HG03045 (cell line): ENCODE measurements at regions not wholly inside any gene's neighbourhood (a gene's known extent, or its start where the extent isn't known, plus 50 kb on each side); places are given as distances from the start of the nearest gene placed in this dataset.

ENCODE experiments used
- ATAC-seq: cut with Tn5 transposase; IDR thresholded peaks from one replicate; pipeline ENCODE4 v1.9.1; 2021; ENCODE audit warnings: mild to moderate bottlenecking, moderate library complexity; ENCODE audit not compliant: unreplicated experiment

DNA sequence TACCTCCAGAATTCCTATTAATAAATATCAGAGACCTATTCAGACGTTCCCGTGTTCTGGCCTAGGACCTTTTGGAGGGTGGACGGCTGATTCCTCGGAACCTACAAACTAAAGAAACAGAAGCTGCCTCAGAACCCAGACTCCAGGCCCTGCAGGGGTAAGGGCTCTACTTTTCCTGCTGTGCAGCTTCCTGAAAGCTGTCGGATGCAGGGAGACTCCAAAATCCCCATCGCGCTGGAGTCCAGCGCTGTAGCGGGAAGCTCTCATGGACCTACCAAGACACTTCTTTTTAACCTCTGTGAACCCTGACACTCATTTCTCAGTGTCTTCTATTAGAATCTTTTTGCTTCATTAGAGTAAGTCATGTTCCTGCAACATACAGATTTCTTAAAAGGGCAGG, 244.5 kb upstream of the PITRM1 start:
- no peak for ATAC-seq

- no peak for ATAC-seq
Measured at GRCh38 chr10:3415878-3416605, 243.5 kb upstream of the PITRM1 start.

DNA sequence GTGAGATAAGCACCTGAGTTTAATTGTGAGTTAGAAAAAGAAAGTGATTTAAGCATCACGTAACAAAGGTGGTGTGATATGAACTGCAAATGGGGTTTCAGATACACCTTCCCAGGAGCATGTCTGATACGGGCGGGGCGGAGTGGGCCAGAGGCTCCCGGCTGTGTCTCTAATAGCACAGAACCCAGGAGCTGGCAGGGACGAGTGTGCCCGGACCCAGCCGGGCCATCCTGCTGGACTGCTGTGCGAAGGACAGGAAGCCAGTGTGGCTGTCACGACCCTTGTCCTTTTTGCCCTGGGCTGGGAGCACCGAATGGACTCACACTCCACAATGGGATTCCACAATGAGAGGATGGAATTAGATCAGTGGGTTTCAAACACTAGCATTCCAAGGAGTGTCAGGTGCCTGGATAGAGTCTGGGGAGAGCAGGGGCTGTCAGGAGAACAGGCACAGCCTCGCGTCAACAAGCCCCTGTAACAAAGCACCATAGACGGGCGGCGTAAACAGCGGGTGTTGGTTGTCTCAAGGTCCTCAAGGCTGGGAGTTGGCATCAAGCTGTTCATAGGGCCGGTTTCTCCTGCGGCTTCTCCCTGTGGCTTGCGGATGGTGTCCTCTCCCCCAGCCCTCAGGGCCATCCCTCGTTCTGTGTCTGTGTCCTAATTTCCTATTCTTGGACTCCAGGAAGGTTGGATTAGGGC, 242.6 kb upstream of the PITRM1 start:
- ATAC-seq: no peak

DNA sequence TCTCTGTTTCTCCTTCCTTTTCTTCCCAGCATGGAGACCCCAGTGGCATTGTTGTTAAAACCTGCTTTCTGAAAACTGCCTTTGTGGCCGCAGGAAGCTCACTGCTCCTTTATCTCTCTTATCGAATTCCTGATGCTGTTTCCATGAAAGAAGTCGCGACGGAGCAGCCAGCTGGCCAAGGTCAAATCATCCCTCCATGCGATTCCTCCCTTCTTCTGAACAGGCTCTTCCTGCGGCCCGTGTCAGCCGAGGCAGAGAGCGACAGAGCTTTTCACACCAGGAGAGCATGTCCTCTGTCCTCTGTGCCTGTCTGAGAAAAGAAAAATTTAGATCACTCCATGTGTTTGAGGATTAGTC, 242.1 kb upstream of the PITRM1 start:
- no peak for ATAC-seq

DNA sequence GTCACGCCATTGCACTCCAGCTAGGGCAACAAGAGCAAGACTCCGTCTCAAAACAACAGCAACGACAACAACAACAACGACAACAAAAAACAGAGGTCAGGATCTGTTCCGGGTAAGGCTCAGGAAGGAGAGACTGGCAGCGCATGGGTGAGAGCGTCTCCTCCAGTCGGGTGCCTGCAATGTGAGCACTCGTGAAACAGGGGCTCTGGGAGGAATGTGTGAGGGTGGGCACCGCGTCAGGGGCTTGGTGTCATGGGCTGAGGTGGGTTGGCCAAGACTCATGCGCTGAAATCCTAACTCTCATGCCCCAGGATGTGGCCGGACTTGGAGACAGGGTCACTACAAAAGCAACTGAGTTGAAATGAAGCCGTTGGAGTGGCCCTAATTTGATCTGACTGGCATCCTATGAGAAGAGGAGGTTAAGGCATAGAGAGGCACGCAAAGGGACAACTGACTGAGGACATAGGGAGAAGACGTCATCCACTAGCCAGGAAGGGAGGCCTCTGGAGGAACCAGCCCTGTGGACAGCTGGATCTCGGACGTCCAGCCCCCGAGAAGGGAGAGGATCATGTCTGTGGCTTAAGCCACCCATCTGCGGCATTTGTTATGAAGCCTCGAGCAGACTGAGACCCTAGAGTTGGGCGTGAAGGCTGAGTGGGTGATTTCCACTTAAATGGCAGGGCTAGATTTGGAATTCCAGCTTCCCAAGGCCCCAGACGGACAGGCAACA, 241.5 kb upstream of the PITRM1 start:
- no peak for ATAC-seq

- ATAC-seq: no peak
Measured at GRCh38 chr10:3412646-3413045, 240.1 kb upstream of the PITRM1 start.

GRCh38 chr10:3412071-3412582, 239.5 kb upstream of the PITRM1 start:
- ATAC-seq: no peak

DNA sequence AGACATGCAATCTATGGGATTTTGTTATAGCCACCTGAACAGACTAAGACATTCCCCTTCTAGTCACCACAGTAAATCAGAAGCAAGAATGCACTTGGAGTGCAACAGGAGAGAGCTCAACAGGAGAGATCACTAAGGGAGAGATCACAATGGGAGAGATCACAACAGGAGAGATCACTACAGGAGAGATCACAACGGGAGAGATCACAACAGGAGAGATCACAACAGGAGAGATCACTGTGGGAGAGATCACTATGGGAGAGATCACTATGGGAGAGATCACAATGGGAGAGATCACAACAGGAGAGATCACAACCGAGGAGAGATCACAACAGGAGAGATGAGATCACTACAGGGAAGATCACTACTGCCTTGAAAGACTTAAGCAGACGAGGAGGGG, 238.5 kb upstream of the PITRM1 start:
- no peak for ATAC-seq

GRCh38 chr10:3409928-3410327, 237.3 kb upstream of the PITRM1 start:
- no peak for ATAC-seq

DNA sequence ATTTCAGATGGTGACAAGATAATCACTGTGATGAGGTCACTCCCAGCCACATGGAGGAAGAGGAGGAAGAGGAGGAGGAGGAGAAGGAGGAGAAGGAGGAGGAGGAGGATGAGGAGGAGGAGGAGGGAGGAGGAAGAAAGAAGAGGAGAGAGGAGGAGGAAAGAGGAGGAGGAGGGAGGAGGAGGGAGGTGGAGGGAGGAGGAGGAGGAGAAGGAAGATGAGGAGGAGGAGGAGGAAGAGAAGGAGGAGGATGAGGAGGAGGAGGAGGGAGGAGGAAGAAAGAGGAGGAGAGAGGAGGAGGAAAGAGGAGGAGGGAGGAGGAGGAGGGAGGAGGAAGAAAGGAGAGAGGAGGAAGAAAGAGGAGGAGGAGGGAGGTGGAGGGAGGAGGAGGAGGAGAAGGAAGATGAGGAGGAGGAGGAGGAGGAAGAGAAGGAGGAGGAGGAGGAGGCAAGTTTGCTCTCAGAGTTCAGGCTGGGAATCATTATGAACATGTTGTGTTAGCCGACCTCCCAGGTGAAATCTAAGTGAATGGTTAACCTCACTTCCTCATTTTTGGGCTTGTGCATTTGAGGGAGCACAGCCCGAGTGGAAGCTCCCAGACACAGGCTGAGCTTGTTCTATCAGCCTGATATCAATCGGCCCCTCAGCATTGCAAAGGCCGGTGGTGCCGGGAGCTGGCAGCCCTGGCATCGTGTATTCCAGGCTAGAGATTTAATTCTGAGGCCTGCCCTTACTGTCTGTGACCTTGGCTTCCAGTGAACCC, 236.2 kb upstream of the PITRM1 start:
- ATAC-seq: no peak

GRCh38 chr10:3407208-3407607, 234.6 kb upstream of the PITRM1 start:
- ATAC-seq: no peak

DNA sequence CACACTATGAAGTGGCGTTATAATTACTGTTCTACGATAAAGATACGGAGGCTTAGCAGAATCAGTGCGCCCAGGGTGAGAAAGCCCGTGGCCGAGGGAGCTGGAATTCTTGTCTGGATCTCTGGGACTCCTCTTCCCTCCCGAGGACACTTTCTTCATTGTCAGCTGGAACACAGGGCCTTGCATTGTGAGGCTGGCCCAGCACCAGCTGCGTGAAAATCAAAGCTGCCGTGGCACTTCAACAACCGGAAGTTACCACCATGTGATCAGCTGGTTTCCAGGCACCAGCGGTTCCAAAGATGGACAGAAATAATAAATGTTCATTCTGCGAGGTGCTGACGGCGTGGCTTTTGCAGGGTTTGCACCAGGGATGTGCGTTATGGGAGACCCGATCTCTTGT, 234.0 kb upstream of the PITRM1 start:
- ATAC-seq: no peak

DNA sequence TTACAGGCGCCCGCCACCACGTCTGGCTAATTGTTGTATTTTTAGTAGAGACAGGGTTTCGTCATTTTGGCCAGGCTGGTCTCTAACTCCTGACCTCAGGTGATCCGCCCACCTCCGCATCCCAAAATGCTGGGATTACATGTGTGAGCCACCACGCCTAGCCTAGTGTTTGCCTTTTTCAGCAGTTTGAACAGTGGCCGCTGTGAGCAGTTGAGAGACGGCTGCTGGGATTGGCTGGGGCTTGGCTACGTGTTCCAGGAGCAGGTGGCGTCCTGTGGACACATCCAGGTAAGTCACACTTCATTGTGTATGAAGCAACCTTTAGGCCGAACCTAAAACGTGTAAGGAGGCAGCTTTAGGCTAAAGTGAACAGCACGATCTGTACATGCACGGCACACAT, 231.8 kb upstream of the PITRM1 start:
- ATAC-seq: no peak

GRCh38 chr10:3402187-3402751, 229.7 kb upstream of the PITRM1 start:
- no peak for ATAC-seq

DNA sequence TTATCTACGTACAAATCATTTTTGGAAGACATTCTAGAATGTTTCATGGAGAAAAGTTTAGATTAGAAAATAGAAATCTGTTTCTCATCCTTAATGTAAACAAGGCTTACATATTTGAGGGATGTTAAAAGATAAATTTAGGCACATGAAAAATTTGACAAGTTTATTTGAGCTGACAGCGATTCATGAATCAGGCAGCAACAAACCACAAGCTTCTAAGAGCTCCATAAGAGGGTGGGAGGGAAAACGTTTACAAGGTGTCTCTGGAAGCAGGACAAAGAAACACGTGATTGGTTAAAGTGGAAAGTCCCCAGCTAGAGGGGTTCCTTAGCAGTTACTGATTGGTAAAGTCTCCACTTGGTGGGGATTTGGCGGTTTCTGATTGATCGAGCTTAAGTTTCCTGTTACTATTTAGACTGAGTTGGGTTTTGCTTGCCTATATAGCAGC, 228.9 kb upstream of the PITRM1 start:
- no peak for ATAC-seq

DNA sequence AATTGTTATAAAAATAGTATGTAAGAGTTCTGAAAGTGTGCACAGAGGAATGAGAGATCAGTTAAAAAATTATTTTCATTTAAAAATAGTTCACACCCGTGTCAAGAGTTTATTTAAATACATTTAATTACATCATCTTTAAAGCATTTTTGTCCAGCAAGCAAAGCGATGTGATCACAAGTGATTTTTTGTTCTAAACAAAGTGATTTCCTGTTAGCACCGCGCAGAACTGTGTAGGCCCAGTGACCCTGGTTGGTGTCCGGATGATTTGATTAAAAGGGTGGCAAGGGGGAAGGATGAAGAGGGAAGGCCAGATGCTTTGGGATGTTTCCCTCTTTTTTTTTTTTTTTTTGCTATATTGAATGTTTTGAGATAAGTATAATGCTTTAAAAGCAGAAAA, 227.8 kb upstream of the PITRM1 start:
- no peak for ATAC-seq

GRCh38 chr10:3399756-3400155, 227.2 kb upstream of the PITRM1 start:
- no peak for ATAC-seq

DNA sequence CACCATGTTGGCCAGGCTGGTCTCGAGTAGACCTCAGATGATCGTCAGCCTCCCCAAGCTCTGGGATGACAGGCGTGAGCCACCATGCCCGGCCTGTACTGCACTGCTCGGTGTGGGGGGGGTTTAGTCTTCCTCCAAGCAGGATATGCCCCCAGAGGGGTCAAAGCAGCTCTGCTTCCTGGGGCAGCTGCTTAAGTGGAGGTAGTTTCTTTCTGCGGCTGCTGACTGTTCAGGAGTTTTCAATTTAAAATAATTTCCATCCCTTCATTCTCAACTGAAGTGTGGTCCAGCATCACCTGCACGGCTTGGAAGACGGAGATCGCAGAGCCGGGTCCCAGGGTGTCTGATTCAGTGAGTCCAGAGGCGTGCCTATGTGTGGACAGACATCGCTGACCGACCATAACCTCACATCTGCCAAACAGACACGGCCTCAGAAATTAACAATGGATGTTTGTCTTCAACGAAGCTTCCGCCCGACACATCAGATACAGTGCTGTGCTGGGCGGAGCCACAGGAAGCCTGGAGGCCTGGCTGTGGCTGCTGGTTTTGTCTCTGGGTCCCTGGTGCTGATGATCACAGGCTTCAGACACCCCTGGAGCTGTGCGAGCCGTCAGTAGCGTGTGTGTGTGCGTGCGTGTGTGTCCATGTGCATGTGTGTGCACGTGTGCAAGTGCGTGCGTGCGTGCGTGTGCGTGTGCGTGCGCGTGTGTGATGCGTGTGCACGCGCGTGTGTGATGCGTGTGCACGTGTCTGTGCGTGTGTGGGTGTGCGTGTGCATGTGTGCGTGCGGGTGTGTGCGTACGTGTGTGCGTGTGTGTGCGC, 226.5 kb upstream of the PITRM1 start:
- ATAC-seq: no peak

DNA sequence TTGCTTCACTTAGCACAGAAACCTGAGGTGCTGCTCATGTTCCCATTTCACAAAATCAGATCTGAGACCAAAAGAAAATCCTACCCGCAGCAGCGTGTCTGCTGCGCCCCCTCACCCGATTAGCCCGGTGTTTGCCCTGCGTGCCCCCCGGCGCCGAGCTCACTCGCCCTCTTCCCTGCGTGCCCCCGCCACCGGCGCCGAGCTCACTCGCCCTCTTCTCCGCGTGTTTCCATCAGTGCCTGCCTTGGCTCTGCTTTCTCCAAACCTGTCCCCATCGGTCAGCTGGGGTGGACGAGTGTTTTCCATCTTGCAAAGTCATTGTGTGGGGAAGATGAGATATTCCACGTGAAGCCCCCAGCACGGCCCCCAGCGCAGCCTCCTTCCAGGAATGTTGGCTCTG, 225.3 kb upstream of the PITRM1 start:
- no peak for ATAC-seq

- no peak for ATAC-seq
Measured at GRCh38 chr10:3397231-3397630, 224.6 kb upstream of the PITRM1 start.
